ENCODE measurements at regions not wholly inside any gene's neighbourhood (a gene's known extent, or its start where the extent isn't known, plus 50 kb on each side); places are given as distances from the start of the nearest gene placed in this dataset.

DNA sequence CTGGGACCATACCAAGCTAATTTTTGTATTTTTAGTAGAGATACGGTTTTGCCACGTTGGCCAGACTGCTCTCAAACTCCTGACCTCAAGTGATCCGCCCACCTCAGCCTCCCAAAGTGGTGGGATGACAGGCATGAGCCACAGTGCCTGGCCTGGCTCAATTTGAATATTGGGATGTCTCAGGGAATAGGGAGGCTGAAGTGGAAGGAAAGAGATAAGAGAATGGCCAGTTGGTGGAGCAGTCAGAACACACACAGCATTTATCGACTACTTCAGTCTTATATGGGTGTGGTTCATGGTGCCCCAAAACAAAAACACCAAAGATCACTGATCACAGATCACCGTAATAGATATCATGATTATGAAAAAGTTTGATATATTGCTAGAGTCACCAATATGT is 144.4 kb downstream of the GMNC start:
- no peak for DNase-seq (ENCODE audit: low spot score)
- intact Hi-C loops (cut with micrococcal nuclease; ENCODE audit: unreplicated experiment), result loop anchor here (5.0 kb wide), 1 partner anchor 334 kb away; no protein-coding TSS in a partner anchor
- Histone ChIP-seq H3K9me3 (ENCODE audit: low read depth, low read length, poor library complexity, severe bottlenecking) (no peaks in the 10 kb centered on the region), H3K27me3 (replicated peaks; ENCODE audit: insufficient read depth, low read depth, low read length, poor library complexity) (no peaks in the 10 kb centered on the region), H3K27ac (ENCODE audit: low read depth, low read length, poor library complexity, severe bottlenecking) (no peak overlapping the region), H3K4me1 (ENCODE audit: insufficient read depth, low read length, poor library complexity, severe bottlenecking) (no peaks in the 10 kb centered on the region), H3K4me3 (ENCODE audit: low read depth, low read length, poor library complexity, severe bottlenecking) (no peak overlapping the region), H3K36me3 (ENCODE audit: insufficient read depth, low read length, poor library complexity, severe bottlenecking) (no peaks in the 10 kb centered on the region)
- BruUV-seq (replicated peaks), result no TSS peak
- POLR2A ChIA-PET (ENCODE audit: low non-redundant PET), result no interaction called here
- CTCF ChIA-PET, result no interaction called here
- TF ChIP-seq, protein P1, sequence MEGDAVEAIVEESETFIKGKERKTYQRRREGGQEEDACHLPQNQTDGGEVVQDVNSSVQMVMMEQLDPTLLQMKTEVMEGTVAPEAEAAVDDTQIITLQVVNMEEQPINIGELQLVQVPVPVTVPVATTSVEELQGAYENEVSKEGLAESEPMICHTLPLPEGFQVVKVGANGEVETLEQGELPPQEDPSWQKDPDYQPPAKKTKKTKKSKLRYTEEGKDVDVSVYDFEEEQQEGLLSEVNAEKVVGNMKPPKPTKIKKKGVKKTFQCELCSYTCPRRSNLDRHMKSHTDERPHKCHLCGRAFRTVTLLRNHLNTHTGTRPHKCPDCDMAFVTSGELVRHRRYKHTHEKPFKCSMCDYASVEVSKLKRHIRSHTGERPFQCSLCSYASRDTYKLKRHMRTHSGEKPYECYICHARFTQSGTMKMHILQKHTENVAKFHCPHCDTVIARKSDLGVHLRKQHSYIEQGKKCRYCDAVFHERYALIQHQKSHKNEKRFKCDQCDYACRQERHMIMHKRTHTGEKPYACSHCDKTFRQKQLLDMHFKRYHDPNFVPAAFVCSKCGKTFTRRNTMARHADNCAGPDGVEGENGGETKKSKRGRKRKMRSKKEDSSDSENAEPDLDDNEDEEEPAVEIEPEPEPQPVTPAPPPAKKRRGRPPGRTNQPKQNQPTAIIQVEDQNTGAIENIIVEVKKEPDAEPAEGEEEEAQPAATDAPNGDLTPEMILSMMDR (conservative IDR thresholded peaks at IDR 0.05; ENCODE audit: low read depth, low read length), result peak; percentile 32; the same call in 1 of the 2 replicates
- no peak for TF ChIP-seq EZH2 (IDR thresholded peaks at IDR 0.05; ENCODE audit: borderline replicate concordance, low read depth, low read length, poor library complexity, severe bottlenecking)

DNA sequence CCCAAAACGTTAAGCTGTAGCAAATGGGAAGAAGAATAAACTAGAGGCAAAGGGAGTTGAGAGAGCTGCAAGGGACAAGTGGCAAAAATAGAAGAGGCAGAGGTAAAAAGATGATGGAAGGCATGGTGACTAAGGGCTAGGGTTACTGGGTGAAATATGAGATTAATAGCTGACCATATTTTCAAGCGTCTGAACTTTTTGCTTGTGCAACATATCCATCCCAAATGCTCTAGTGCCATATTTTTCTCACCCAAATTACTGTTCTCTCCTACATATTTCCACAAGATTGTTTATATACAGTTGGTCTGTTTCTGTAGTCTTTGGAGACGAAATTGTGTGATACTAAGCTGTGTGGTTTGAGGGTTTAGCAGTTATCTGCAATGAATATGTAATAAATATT is 145.5 kb downstream of the GMNC start:
- H3K36me3 ChIP-seq (ENCODE audit: insufficient read depth, low read length, poor library complexity, severe bottlenecking), result no peaks in the 10 kb centered on the region
- H3K4me1 ChIP-seq (ENCODE audit: insufficient read depth, low read length, poor library complexity, severe bottlenecking), result no peaks in the 10 kb centered on the region
- TF ChIP-seq EZH2 (IDR thresholded peaks at IDR 0.05; ENCODE audit: borderline replicate concordance, low read depth, low read length, poor library complexity, severe bottlenecking), result no peak
- TF ChIP-seq, protein P1 (conservative IDR thresholded peaks at IDR 0.05; ENCODE audit: low read depth, low read length), result no peak
- DNase-seq (ENCODE audit: low spot score), result no peak
- no TSS peak for BruUV-seq (replicated peaks)
- ChIA-PET CTCF (no interaction called here), POLR2A (ENCODE audit: low non-redundant PET) (no interaction called here)
- H3K27ac ChIP-seq (ENCODE audit: low read depth, low read length, poor library complexity, severe bottlenecking), result no peak overlapping the region
- intact Hi-C loops (cut with micrococcal nuclease; ENCODE audit: unreplicated experiment), result loop anchor here (5.0 kb wide), 1 partner anchor 335 kb away; no protein-coding TSS in a partner anchor
- no peaks in the 10 kb centered on the region for H3K27me3 ChIP-seq (replicated peaks; ENCODE audit: insufficient read depth, low read depth, low read length, poor library complexity)
- no peak overlapping the region for H3K4me3 ChIP-seq (ENCODE audit: low read depth, low read length, poor library complexity, severe bottlenecking)
- H3K9me3 ChIP-seq (ENCODE audit: low read depth, low read length, poor library complexity, severe bottlenecking), result no peaks in the 10 kb centered on the region

DNA sequence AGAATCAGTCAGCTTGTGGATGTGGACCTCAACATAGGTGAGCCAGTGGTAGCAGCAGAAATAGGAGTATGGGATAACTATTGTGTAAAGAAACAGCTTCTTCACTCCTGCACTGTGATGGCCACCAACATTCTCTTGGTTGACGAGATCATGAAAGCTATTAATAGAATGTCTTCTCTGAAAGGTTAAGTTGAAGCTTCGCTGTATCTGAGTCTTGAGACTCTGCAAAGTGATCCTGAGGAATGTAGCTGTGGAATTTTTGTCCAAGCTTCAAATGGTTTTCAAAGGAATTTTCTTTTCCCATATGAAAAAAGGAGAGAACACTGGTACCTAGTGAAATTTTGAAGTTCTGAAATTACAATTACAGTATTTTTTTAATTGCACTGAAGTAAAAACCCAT is 146.3 kb downstream of the GMNC start:
- Histone ChIP-seq H3K27ac (ENCODE audit: low read depth, low read length, poor library complexity, severe bottlenecking) (no peak overlapping the region), H3K4me1 (ENCODE audit: insufficient read depth, low read length, poor library complexity, severe bottlenecking) (no peaks in the 10 kb centered on the region), H3K4me3 (ENCODE audit: low read depth, low read length, poor library complexity, severe bottlenecking) (no peak overlapping the region), H3K9me3 (ENCODE audit: low read depth, low read length, poor library complexity, severe bottlenecking) (no peaks in the 10 kb centered on the region), H3K36me3 (ENCODE audit: insufficient read depth, low read length, poor library complexity, severe bottlenecking) (no peaks in the 10 kb centered on the region), H3K27me3 (replicated peaks; ENCODE audit: insufficient read depth, low read depth, low read length, poor library complexity) (no peaks in the 10 kb centered on the region)
- no TSS peak for BruUV-seq (replicated peaks)
- ChIA-PET CTCF (no interaction called here), POLR2A (ENCODE audit: low non-redundant PET) (no interaction called here)
- no peak for TF ChIP-seq EZH2 (IDR thresholded peaks at IDR 0.05; ENCODE audit: borderline replicate concordance, low read depth, low read length, poor library complexity, severe bottlenecking)
- TF ChIP-seq, protein P1 (conservative IDR thresholded peaks at IDR 0.05; ENCODE audit: low read depth, low read length), result no peak
- DNase-seq (ENCODE audit: low spot score), result no peak
- intact Hi-C loops (cut with micrococcal nuclease; ENCODE audit: unreplicated experiment), result loop anchor here (5.0 kb wide), 1 partner anchor 336 kb away; no protein-coding TSS in a partner anchor
